Astrocyte (in vitro differentiated cells and primary cell): ENCODE measurements at regions not wholly inside any gene's neighbourhood (a gene's known extent, or its start where the extent isn't known, plus 50 kb on each side); places are given as distances from the start of the nearest gene placed in this dataset.

Experiments used
- DNase-seq: peaks from one replicate; pipeline ENCODE4 v3.0.0-alpha.2; 2010; ENCODE audit warnings: low read depth
- FAIRE-seq: peaks from 2 replicates; lab custom pipeline; 2011; peaks lifted over from hg19 to GRCh38; lab: Jason Lieb, UNC
- H2AFZ ChIP-seq: 2 replicates; pipeline ENCODE4 v1.6.0; 2012; ENCODE audit warnings: low read depth, low read length, inconsistent platforms
- H3K27ac ChIP-seq: 2 replicates; pipeline ENCODE4 v1.5.1; 2011; ENCODE audit warnings: low read depth, low read length, inconsistent platforms
- H3K27me3 ChIP-seq: 2 replicates; pipeline ENCODE4 v1.6.0; 2011; ENCODE audit warnings: low read length, inconsistent platforms; ENCODE audit not compliant: insufficient read depth
- H3K36me3 ChIP-seq: 2 replicates; pipeline ENCODE4 v1.5.1; 2011; ENCODE audit warnings: low read length, inconsistent platforms; ENCODE audit not compliant: insufficient read depth
- H3K4me1 ChIP-seq: 2 replicates; pipeline ENCODE4 v1.5.1; 2011; ENCODE audit warnings: low read length, inconsistent platforms; ENCODE audit not compliant: insufficient read depth
- H3K4me2 ChIP-seq: 2 replicates; pipeline ENCODE4 v1.6.0; 2012; ENCODE audit warnings: low read length, inconsistent platforms
- H3K4me3 ChIP-seq: 2 replicates; pipeline ENCODE4 v1.5.1; 2011; ENCODE audit warnings: low read depth, mild to moderate bottlenecking, low read length, inconsistent platforms; ENCODE audit not compliant: insufficient read depth
- H3K79me2 ChIP-seq: 2 replicates; pipeline ENCODE4 v1.6.0; 2012; ENCODE audit warnings: mild to moderate bottlenecking, low read length, inconsistent platforms; ENCODE audit not compliant: insufficient read depth
- H3K9ac ChIP-seq: 2 replicates; pipeline ENCODE4 v1.6.0; 2012; ENCODE audit warnings: mild to moderate bottlenecking, low read length, inconsistent platforms
- H3K9me3 ChIP-seq: 2 replicates; pipeline ENCODE4 v1.5.1; 2012; ENCODE audit warnings: low read depth, mild to moderate bottlenecking, low read length, inconsistent platforms; ENCODE audit not compliant: insufficient read depth
- H4K20me1 ChIP-seq: 2 replicates; pipeline ENCODE4 v1.6.0; 2012; ENCODE audit warnings: low read length, inconsistent platforms; ENCODE audit not compliant: insufficient read depth
- H3K27ac Mint-ChIP-seq: one replicate; pipeline ENCODE4 v1.8.0; 2021; ENCODE audit warnings: mild to moderate bottlenecking, mixed read lengths; ENCODE audit not compliant: unreplicated experiment
- H3K27me3 Mint-ChIP-seq: one replicate; pipeline ENCODE4 v1.8.0; 2021; ENCODE audit warnings: low read depth, mixed read lengths; ENCODE audit not compliant: unreplicated experiment
- H3K36me3 Mint-ChIP-seq: one replicate; pipeline ENCODE4 v1.8.0; 2021; ENCODE audit warnings: low read depth, mixed read lengths; ENCODE audit not compliant: unreplicated experiment
- H3K4me1 Mint-ChIP-seq: one replicate; pipeline ENCODE4 v1.8.0; 2021; ENCODE audit warnings: low read depth, mixed read lengths; ENCODE audit not compliant: unreplicated experiment
- H3K4me3 Mint-ChIP-seq: one replicate; pipeline ENCODE4 v1.8.0; 2021; ENCODE audit warnings: mild to moderate bottlenecking, moderate library complexity, mixed read lengths; ENCODE audit not compliant: unreplicated experiment
- H3K9me3 Mint-ChIP-seq: one replicate; pipeline ENCODE4 v1.8.0; 2021; ENCODE audit warnings: mild to moderate bottlenecking, mixed read lengths; ENCODE audit not compliant: unreplicated experiment
- CTCF ChIP-seq: IDR thresholded peaks from 2 replicates; pipeline ENCODE4 v1.5.1; 2011; ENCODE audit warnings: low read depth, mild to moderate bottlenecking, inconsistent platforms, low read length, moderate library complexity; ENCODE audit not compliant: insufficient read depth
- EZH2 ChIP-seq: IDR thresholded peaks from 2 replicates; pipeline ENCODE4 v1.6.1; 2012; ENCODE audit warnings: mild to moderate bottlenecking, low read length, inconsistent platforms; ENCODE audit not compliant: insufficient read depth

GRCh38 chr2:211170843-211171242 is 614.4 kb downstream of the CPS1 start:
- no peaks in the 10 kb centered on the region for H3K79me2 ChIP-seq
- H3K4me1 Mint-ChIP-seq, result no peaks in the 10 kb centered on the region

GRCh38 chr2:211174021-211174420 is 617.6 kb downstream of the CPS1 start:
- no peaks in the 10 kb centered on the region for H3K9me3 ChIP-seq
- Mint-ChIP-seq H3K36me3 (no peaks in the 10 kb centered on the region), H3K9me3 (no peaks in the 10 kb centered on the region), H3K27ac (no peak overlapping the region), H3K27me3 (no peaks in the 10 kb centered on the region), H3K4me3 (no peak overlapping the region), H3K4me1 (no peaks in the 10 kb centered on the region)
- H3K4me2 ChIP-seq, result no peak overlapping the region
- no peak for DNase-seq
- H2AFZ ChIP-seq, result no peak overlapping the region
- TF ChIP-seq CTCF (no peak), EZH2 (no peak)
- H3K79me2 ChIP-seq, result no peaks in the 10 kb centered on the region
- no peak overlapping the region for H3K27ac ChIP-seq
- no peaks in the 10 kb centered on the region for H4K20me1 ChIP-seq
- no peaks in the 10 kb centered on the region for H3K4me1 ChIP-seq
- FAIRE-seq, result no peak
- H3K27me3 ChIP-seq, result no peaks in the 10 kb centered on the region
- no peak overlapping the region for H3K9ac ChIP-seq
- H3K36me3 ChIP-seq, result no peaks in the 10 kb centered on the region
- H3K4me3 ChIP-seq, result no peak overlapping the region

More at GRCh38 chr2:211170843-211171242, 614.4 kb downstream of the CPS1 start:
- H3K36me3 ChIP-seq, result no peaks in the 10 kb centered on the region
- H3K4me1 ChIP-seq, result no peaks in the 10 kb centered on the region
- no peaks in the 10 kb centered on the region for H3K9me3 ChIP-seq
- H3K9ac ChIP-seq, result no peak overlapping the region
- FAIRE-seq (no peak), DNase-seq (no peak)
- Mint-ChIP-seq H3K36me3 (no peaks in the 10 kb centered on the region), H3K27me3 (no peaks in the 10 kb centered on the region), H3K27ac (no peak overlapping the region), H3K9me3 (no peaks in the 10 kb centered on the region), H3K4me3 (no peak overlapping the region)
- no peak overlapping the region for H2AFZ ChIP-seq
- H3K4me3 ChIP-seq, result no peak overlapping the region
- no peak for TF ChIP-seq EZH2
- TF ChIP-seq CTCF, result no peak
- H3K4me2 ChIP-seq, result no peak overlapping the region
- no peak overlapping the region for H3K27ac ChIP-seq
- no peaks in the 10 kb centered on the region for H3K27me3 ChIP-seq
- H4K20me1 ChIP-seq, result no peaks in the 10 kb centered on the region

- Histone ChIP-seq H4K20me1 (no peaks in the 10 kb centered on the region), H3K36me3 (no peaks in the 10 kb centered on the region), H3K4me2 (no peak overlapping the region), H3K9me3 (no peaks in the 10 kb centered on the region), H2AFZ (no peak overlapping the region), H3K4me1 (no peaks in the 10 kb centered on the region), H3K27me3 (no peaks in the 10 kb centered on the region), H3K4me3 (no peak overlapping the region), H3K9ac (no peak overlapping the region), H3K79me2 (no peaks in the 10 kb centered on the region), H3K27ac (no peak overlapping the region)
- Mint-ChIP-seq H3K4me3 (no peak overlapping the region), H3K9me3 (no peaks in the 10 kb centered on the region), H3K4me1 (no peaks in the 10 kb centered on the region), H3K36me3 (no peaks in the 10 kb centered on the region), H3K27me3 (no peaks in the 10 kb centered on the region), H3K27ac (no peak overlapping the region)
- DNase-seq (no peak), FAIRE-seq (no peak)
- TF ChIP-seq CTCF (no peak), EZH2 (no peak)
Observed at GRCh38 chr2:211174631-211175030, 618.2 kb downstream of the CPS1 start.
